A549 (cell line): ENCODE measurements at regions not wholly inside any gene's neighbourhood (a gene's known extent, or its start where the extent isn't known, plus 50 kb on each side); places are given as distances from the start of the nearest gene placed in this dataset.

Experiments
- CBX8 ChIP-seq: fragments of 200-600 bp; sonication (generic); IDR thresholded peaks from 2 replicates; pipeline ENCODE4 v1.6.1; 2016
- CHD2 ChIP-seq: fragments of 150-350 bp; IDR thresholded peaks from 2 replicates; pipeline ENCODE4 v1.6.1; 2014; ENCODE audit warnings: low read length; ENCODE audit not compliant: partially characterized antibody
- CTCF ChIP-seq: fragments of >200 bp; sonication (Bioruptor Twin); formaldehyde crosslinking; IDR thresholded peaks from 3 replicates; pipeline ENCODE4 v1.5.1; 2016
- EHF ChIP-seq: fragments of 250-450 bp; sonication (Bioruptor Pico); IDR thresholded peaks from 2 replicates; pipeline ENCODE4 v1.5.0; 2020; ENCODE audit warnings: mild to moderate bottlenecking
- EP300 ChIP-seq, 2 experiments: fragments of >200 bp; sonication (Bioruptor Twin); formaldehyde crosslinking; IDR thresholded peaks; 2 replicates in 1 of 2; 3 replicates in 1 of 2; pipeline ENCODE4 v1.6.1; 2016 to 2017
- HMGXB4 ChIP-seq: fragments of 250-450 bp; sonication (Bioruptor Pico); IDR thresholded peaks from 2 replicates; pipeline ENCODE4 v1.5.0; 2021; ENCODE audit warnings: mild to moderate bottlenecking, moderate library complexity, borderline replicate concordance
- MAX ChIP-seq: IDR thresholded peaks from 2 replicates; pipeline ENCODE4 v1.6.1; 2012
- POLR2A ChIP-seq: IDR thresholded peaks from 2 replicates; pipeline ENCODE4 v1.6.1; 2012; ENCODE audit warnings: mild to moderate bottlenecking, low read length
- RCOR1 ChIP-seq: fragments of 150-350 bp; IDR thresholded peaks from 2 replicates; pipeline ENCODE4 v1.6.1; 2014; ENCODE audit warnings: antibody characterized with exemption, low read length, low read depth
- RFX5 ChIP-seq: fragments of 450-650 bp; IDR thresholded peaks from 2 replicates; pipeline ENCODE4 v1.7.1; 2014; ENCODE audit warnings: antibody characterized with exemption, mild to moderate bottlenecking, moderate library complexity
- RNF2 ChIP-seq: fragments of 200-600 bp; sonication (generic); IDR thresholded peaks from 2 replicates; pipeline ENCODE4 v1.6.1; 2016; ENCODE audit warnings: low read depth, mild to moderate bottlenecking, antibody characterized with exemption, moderate library complexity, borderline replicate concordance

GRCh38 chr12:3379079-3379478 is 111.9 kb upstream of the PRMT8 start:
- no peak for TF ChIP-seq CTCF
- TF ChIP-seq POLR2A: no peak
- TF ChIP-seq RCOR1: no peak
- no peak for TF ChIP-seq EP300 (IDR thresholded peaks at IDR 0.05)
- TF ChIP-seq RFX5: no peak
- TF ChIP-seq HMGXB4 (CRISPR knock-in tag): no peak
- TF ChIP-seq RNF2: no peak
- TF ChIP-seq CBX8: no peak
- no peak for TF ChIP-seq CHD2
- TF ChIP-seq MAX: no peak
- TF ChIP-seq EHF (CRISPR knock-in tag): no peak
